GM23338 (cell line): ENCODE measurements at regions not wholly inside any gene's neighbourhood (a gene's known extent, or its start where the extent isn't known, plus 50 kb on each side); places are given as distances from the start of the nearest gene placed in this dataset. TPM values are rescaled to one million over a fixed set of nuclear protein-coding genes. Genes with fewer than 3 reads are reported as not detected.

Source experiments
- ATAC-seq: fragments of 200-7000 bp; cut with Tn5 transposase; 3 replicates; pipeline ENCODE4 v1.9.1; 2020
- DNase-seq: peaks from one replicate; pipeline ENCODE4 v3.0.0-alpha.2; 2015; ENCODE audit warnings: low spot score
- H2AFZ ChIP-seq: fragments of 200-600 bp; sonication (generic); 2 replicates; pipeline ENCODE4 v1.8.0; 2016; ENCODE audit warnings: antibody characterized with exemption, mild to moderate bottlenecking, moderate library complexity
- H3F3A ChIP-seq: fragments of 200-600 bp; sonication (generic); replicated peaks from 2 replicates; pipeline ENCODE4 v1.8.0; 2017; ENCODE audit warnings: antibody characterized with exemption, mixed run types, low read depth
- H3K27ac ChIP-seq: fragments of 200-600 bp; sonication (generic); 2 replicates; pipeline ENCODE4 v1.6.1; 2016; ENCODE audit warnings: low read depth
- H3K27me3 ChIP-seq: fragments of 200-600 bp; sonication (generic); 2 replicates; pipeline ENCODE4 v1.8.0; 2016; ENCODE audit warnings: mild to moderate bottlenecking, mixed run types, moderate library complexity; ENCODE audit not compliant: insufficient read depth
- H3K36me3 ChIP-seq: fragments of 200-600 bp; sonication (generic); 2 replicates; pipeline ENCODE4 v1.8.0; 2016; ENCODE audit warnings: mild to moderate bottlenecking; ENCODE audit not compliant: insufficient read depth
- H3K4me1 ChIP-seq: fragments of 200-600 bp; sonication (generic); 2 replicates; pipeline ENCODE4 v1.8.0; 2016; ENCODE audit warnings: mild to moderate bottlenecking, moderate library complexity; ENCODE audit not compliant: insufficient read depth
- H3K4me2 ChIP-seq: fragments of 200-600 bp; sonication (generic); 2 replicates; pipeline ENCODE4 v1.7.1; 2017; ENCODE audit warnings: mixed run types
- H3K4me3 ChIP-seq: fragments of 200-600 bp; sonication (generic); 2 replicates; pipeline ENCODE4 v1.6.1; 2016; ENCODE audit warnings: mixed run types
- H3K79me2 ChIP-seq: fragments of 200-600 bp; sonication (generic); replicated peaks from 2 replicates; pipeline ENCODE4 v1.8.0; 2017; ENCODE audit warnings: mild to moderate bottlenecking; ENCODE audit not compliant: insufficient read depth
- H3K9me2 ChIP-seq: fragments of 200-600 bp; sonication (generic); 2 replicates; pipeline ENCODE4 v1.8.0; 2017; ENCODE audit not compliant: insufficient read depth
- H4K20me1 ChIP-seq: fragments of 200-600 bp; sonication (generic); replicated peaks from 2 replicates; pipeline ENCODE4 v1.8.0; 2017; ENCODE audit warnings: mild to moderate bottlenecking; ENCODE audit not compliant: insufficient read depth
- H3K27ac Mint-ChIP-seq: 2 replicates; pipeline ENCODE4 v1.8.0; 2020; ENCODE audit warnings: inconsistent platforms, mild to moderate bottlenecking, moderate library complexity, mixed read lengths
- H3K27me3 Mint-ChIP-seq: 3 replicates; pipeline ENCODE4 v1.8.0; 2022; ENCODE audit warnings: low read depth, mild to moderate bottlenecking, moderate library complexity, mixed read lengths, inconsistent platforms; ENCODE audit not compliant: insufficient read depth, poor library complexity
- H3K36me3 Mint-ChIP-seq: 3 replicates; pipeline ENCODE4 v1.8.0; 2021; ENCODE audit warnings: low read depth, mild to moderate bottlenecking, inconsistent platforms, moderate library complexity, mixed read lengths
- H3K4me1 Mint-ChIP-seq: 3 replicates; pipeline ENCODE4 v1.8.0; 2020; ENCODE audit warnings: mild to moderate bottlenecking, inconsistent platforms, mixed read lengths
- H3K4me3 Mint-ChIP-seq: 3 replicates; pipeline ENCODE4 v1.8.0; 2021; ENCODE audit warnings: moderate library complexity, mild to moderate bottlenecking, inconsistent platforms, mixed read lengths
- H3K9me3 Mint-ChIP-seq: 3 replicates; pipeline ENCODE4 v1.8.0; 2020; ENCODE audit warnings: moderate library complexity, mild to moderate bottlenecking, inconsistent platforms, mixed read lengths
- EZH2phosphoT487 ChIP-seq: fragments of 200-600 bp; sonication (generic); IDR thresholded peaks from one replicate; pipeline ENCODE4 v1.8.1; 2018; ENCODE audit warnings: antibody characterized with exemption; ENCODE audit not compliant: unreplicated experiment
- JUNB ChIP-seq: IDR thresholded peaks from one replicate; pipeline ENCODE4 v1.6.1; 2016; ENCODE audit warnings: antibody characterized with exemption; ENCODE audit not compliant: unreplicated experiment
- NANOG ChIP-seq: IDR thresholded peaks from 2 replicates; pipeline ENCODE4 v1.6.1; 2016; ENCODE audit warnings: antibody characterized with exemption, borderline replicate concordance
- STAT1 ChIP-seq: IDR thresholded peaks from one replicate; pipeline ENCODE4 v1.6.1; 2016; ENCODE audit warnings: antibody characterized with exemption; ENCODE audit not compliant: unreplicated experiment
- ZNF331 ChIP-seq: fragments of 250-450 bp; sonication (Bioruptor Pico); IDR thresholded peaks from 2 replicates; pipeline ENCODE4 v1.5.0; 2020; ENCODE audit warnings: low read depth, mild to moderate bottlenecking, moderate library complexity
- ZNF462 ChIP-seq: fragments of 250-450 bp; sonication (Bioruptor Pico); IDR thresholded peaks from 2 replicates; pipeline ENCODE4 v1.5.0; 2020; ENCODE audit warnings: mild to moderate bottlenecking, moderate library complexity
- microRNA counts: library from miRNA; unstranded; fragments of <30 nt; microRNA quantifications from one replicate; lab custom pipeline; 2017
- microRNA-seq: library from miRNA; unstranded; fragments of <30 nt; microRNA quantifications from one replicate; pipeline ENCODE4, GENCODE V29; 2017
- small RNA-seq: library from RNA; depleted of rRNA; stranded (forward); fragments of <200 nt; gene quantifications from one replicate; pipeline ENCODE3, GENCODE V24; 2014; ENCODE audit warnings: low replicate concordance

GRCh38 chr2:33652830-33653229, 53.7 kb upstream of the FAM98A start (continued):
- TF ChIP-seq ZNF462 (no peak), JUNB (no peak), ZNF331 (no peak), EZH2phosphoT487 (no peak), STAT1 (no peak), NANOG (no peak)

DNA sequence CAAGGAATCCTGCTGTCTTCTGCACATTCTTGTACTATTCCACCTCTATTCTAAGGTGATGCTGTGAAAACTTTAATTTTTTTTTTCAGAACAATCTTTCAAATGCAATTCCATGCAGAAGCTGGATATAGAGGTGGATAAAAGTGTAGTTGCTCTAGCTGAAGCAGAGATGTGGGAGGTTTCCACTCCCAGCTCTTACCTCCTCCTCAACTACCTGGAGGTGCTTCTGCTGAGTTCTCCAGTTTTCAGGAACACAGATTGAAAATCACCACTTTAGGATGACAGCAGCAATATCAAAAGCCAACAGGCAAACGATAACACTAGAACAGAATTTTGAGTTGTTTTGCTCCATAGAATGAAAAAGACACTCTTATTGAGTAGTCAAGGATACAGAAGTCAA, 51.1 kb upstream of the FAM98A start:
- Histone ChIP-seq H3K27ac (no peak overlapping the region), H3K4me1 (no peaks in the 10 kb centered on the region), H2AFZ (no peak overlapping the region), H3K9me2 (peaks cover 9% of the 10 kb centered on the region; the same call in 1 of the 2 replicates), H3F3A (no peaks in the 10 kb centered on the region), H3K4me3 (no peak overlapping the region), H3K4me2 (no peak overlapping the region), H3K79me2 (no peaks in the 10 kb centered on the region), H3K27me3 (no peaks in the 10 kb centered on the region), H3K36me3 (peaks cover 6% of the 10 kb centered on the region), H4K20me1 (no peaks in the 10 kb centered on the region)
- Mint-ChIP-seq H3K27ac (no peak overlapping the region), H3K9me3 (peaks cover 22% of the 10 kb centered on the region), H3K36me3 (peaks cover 27% of the 10 kb centered on the region), H3K4me1 (no peaks in the 10 kb centered on the region), H3K27me3 (peaks cover 4% of the 10 kb centered on the region), H3K4me3 (no peak overlapping the region)
- TF ChIP-seq NANOG = no peak
- no peak for DNase-seq
- ATAC-seq = no peak

MicroRNAs encoded in the stretch of these regions (microRNA counts, 767-probe panel; counts per million panel counts)
- not detected for microRNA hsa-miR-548ad (lab: Ali Mortazavi, UCI)

Small RNA genes lying in the stretch of these regions (microRNA-seq; reads per million reads assigned to microRNA genes)
- gene MIR548AD = not detected

Small RNA genes lying in the stretch of these regions (small RNA-seq; reads per million reads assigned to genes)
- gene AC013442.1 (not detected), gene AC083939.1 (not detected), gene MIR548AD (not detected), gene RNU6-1117P (not detected)
